UCSD-AML1 (cell line): ENCODE measurements at regions not wholly inside any gene's neighbourhood (a gene's known extent, or its start where the extent isn't known, plus 50 kb on each side); places are given as distances from the start of the nearest gene placed in this dataset.

Experiments
- DNase-seq: peaks from one replicate; lab custom pipeline; 2025; ENCODE audit not compliant: unreplicated experiment; lab: John Stamatoyannopoulos, UW

DNA sequence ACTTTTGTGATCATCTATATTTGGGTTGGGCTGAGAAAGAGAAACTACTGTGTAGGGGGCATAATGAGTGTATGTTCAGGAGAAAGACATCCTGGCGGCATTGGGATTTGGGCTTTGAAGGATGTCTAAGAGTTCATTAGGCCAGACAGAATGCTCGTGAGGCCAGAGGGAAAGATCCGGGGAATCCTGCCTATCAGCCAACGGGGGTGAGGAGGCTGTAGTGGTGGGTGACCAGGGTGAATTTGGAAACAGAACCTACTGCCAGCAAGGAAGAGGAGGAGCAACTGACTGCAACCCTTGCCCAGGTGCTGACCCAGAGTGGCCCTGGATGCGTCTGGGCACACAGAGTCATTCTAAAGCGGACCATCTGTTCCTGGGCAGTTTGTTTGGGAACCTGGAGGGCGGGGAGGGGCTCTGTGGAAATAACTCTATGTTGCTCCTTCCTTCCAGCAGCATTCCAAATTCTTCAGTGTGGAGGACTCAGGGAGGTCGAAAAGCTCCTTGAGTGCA lies 56.9 kb upstream of the ECE1 start:
- no peak for DNase-seq

- DNase-seq: no peak
These were observed 56.3 kb upstream of the ECE1 start for GRCh38 chr1:21346365-21347071.

GRCh38 chr1:21344750-21345443 lies 54.6 kb upstream of the ECE1 start:
- DNase-seq: no peak

DNA sequence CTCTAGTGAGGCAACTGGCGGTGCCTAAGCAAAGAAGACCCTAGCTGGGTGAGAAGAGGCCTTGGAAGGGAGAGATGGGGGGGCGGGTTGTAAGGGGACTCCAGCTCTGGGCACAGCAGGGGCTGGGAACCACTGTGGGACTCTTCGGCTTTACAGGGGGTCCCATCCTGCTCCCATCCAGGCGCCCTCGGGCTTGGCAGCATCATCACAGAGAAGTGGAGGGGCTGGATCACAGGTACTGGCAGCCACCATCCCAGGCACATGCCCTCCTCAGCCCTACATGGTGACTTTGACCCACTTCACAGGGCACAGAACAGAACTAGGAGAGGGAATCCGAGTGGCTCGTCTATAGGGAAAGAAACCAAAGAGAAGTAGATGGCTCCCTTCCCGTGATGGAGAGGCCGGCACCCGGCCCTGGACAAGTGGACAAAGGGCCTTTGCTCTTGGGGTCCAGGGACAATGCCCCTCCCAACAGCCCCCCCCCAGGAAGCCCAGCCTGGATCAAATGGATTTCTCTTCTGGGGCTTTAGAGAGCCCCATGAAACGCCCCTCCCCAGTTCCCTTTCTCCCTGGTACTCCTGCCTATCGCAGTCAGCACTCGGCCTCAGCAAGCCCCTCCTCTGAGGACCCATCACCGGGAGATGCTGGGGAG lies 54.0 kb upstream of the ECE1 start:
- no peak for DNase-seq

DNA sequence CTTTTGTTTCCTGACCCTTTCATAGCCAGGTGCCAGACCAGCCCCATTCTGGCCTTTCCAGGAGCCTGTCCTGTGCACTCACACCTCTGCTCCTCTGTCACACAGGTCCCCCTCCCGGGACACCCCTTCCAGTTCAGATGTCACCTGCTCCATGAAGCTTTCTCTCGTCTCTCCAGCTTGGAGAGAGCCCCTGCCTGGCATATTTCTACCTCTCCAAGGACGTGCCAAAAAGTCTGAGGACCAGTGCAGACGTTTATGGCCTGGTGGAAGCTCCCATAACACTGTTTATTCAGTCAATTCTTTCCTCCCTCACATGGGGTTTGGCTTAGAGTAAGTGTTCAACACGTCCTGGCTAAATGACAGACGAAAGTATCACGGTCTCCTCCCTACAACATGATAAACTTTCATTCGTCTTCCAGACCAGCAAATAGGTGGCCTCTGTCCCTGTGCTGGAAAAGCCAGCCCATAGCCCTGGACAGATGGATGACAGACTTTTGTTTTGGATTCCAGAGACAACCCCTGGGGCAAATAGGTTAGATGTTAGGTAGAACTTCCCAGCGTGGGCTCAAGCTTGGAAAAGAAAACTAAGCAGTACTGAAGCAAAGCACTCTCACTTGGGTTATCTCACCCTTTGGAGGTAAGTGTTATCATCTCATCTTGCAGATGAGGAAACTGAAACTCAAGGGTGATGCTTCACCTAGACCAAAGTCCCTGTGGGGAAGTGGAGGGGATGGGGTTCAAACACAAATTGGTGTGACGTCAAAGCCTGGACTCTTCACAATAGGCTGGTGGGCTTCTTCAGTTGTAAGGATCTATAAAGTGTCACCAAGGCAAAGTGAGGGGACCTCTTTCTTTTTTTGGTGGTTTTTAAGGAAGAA lies 52.9 kb upstream of the ECE1 start:
- DNase-seq: no peak

GRCh38 chr1:21341517-21342078 lies 51.3 kb upstream of the ECE1 start:
- no peak for DNase-seq

- DNase-seq: peak; percentile 31
These were observed 50.8 kb upstream of the ECE1 start for GRCh38 chr1:21341022-21341421.

DNA sequence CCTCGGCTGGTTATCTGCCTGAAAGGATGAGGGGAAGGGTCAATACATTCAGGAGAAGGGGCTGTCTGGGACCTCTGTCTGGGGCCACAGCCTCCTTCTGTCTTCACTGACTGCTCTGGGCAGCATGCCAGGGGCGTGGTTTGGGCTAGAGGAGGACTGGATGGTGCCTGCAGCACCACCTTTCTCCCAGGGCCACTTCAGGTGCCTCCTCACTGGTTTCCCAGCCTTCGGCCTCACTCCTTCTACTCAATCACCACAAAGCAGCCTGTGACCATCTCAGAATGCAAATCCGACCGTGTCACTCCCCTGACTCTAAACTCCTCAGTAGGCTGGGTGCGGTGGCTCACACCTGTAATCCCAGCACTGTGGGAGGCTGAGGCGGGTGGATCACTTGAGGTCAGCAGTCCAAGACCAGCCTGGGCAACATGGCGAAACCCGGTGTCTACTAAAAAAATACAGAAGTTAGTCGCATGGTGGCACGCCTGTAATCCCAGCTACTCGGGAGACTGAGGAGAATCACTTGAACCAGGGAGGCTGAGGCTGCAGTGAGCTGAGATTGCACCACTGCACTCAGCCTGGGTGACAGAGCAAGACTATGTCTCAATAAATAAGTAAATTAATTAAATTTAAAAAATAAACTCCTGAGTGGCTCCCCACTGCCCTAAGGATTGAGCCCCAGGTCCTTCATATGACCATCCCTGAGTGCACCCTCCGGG lies 50.1 kb upstream of the ECE1 start:
- DNase-seq: no peak
